GM19372 (cell line): ENCODE measurements at regions not wholly inside any gene's neighbourhood (a gene's known extent, or its start where the extent isn't known, plus 50 kb on each side); places are given as distances from the start of the nearest gene placed in this dataset.
A peak's percentile ranks its signal among the peaks of the same experiment; 100 is the strongest.
"Not testable (repeated sequence)": the region's sequence is repeated elsewhere in the genome, so short reads cannot be mapped to it uniquely, and the experiment has no call there.

ENCODE experiments used
- ATAC-seq: cut with Tn5 transposase; IDR thresholded peaks from one replicate; pipeline ENCODE4 v1.9.1; 2021; ENCODE audit warnings: mild to moderate bottlenecking, low read depth, moderate library complexity; ENCODE audit not compliant: unreplicated experiment

- ATAC-seq, result peak; percentile 95
Measured at GRCh38 chr17:30731210-30732132, 93.0 kb downstream of the CRLF3 start.

DNA sequence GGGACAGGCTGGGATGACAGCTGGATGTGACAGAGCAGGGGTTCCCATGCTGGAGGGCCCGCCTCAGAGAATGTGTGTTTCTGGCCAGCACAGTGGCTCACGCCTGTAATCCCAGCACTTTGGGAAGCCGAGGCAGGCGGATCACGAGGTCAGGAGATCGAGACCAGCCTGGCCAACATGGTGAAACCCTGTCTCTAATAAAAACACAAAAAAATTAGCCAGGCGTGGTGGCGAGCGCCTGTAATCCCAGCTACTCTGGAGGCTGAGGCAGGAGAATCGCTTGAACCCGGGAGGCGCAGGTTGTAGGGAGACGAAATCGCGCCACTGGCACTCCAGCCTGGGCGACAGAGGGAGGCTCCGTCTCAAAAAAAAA lies 93.7 kb downstream of the CRLF3 start:
- not testable (repeated sequence) for ATAC-seq

- not testable (repeated sequence) for ATAC-seq
Measured at GRCh38 chr17:30730171-30730836, 94.2 kb downstream of the CRLF3 start.

GRCh38 chr17:30729471-30730170 lies 94.9 kb downstream of the CRLF3 start:
- ATAC-seq, result not testable (repeated sequence)

- not testable (repeated sequence) for ATAC-seq
Measured at GRCh38 chr17:30727517-30727916, 97.0 kb downstream of the CRLF3 start.

- ATAC-seq, result not testable (repeated sequence)
Measured at GRCh38 chr17:30726734-30727133, 97.8 kb downstream of the CRLF3 start.

GRCh38 chr17:30726310-30726709 lies 98.2 kb downstream of the CRLF3 start:
- ATAC-seq, result not testable (repeated sequence)

- ATAC-seq, result not testable (repeated sequence)
Measured at GRCh38 chr17:30724034-30724650, 100.3 kb downstream of the CRLF3 start.

DNA sequence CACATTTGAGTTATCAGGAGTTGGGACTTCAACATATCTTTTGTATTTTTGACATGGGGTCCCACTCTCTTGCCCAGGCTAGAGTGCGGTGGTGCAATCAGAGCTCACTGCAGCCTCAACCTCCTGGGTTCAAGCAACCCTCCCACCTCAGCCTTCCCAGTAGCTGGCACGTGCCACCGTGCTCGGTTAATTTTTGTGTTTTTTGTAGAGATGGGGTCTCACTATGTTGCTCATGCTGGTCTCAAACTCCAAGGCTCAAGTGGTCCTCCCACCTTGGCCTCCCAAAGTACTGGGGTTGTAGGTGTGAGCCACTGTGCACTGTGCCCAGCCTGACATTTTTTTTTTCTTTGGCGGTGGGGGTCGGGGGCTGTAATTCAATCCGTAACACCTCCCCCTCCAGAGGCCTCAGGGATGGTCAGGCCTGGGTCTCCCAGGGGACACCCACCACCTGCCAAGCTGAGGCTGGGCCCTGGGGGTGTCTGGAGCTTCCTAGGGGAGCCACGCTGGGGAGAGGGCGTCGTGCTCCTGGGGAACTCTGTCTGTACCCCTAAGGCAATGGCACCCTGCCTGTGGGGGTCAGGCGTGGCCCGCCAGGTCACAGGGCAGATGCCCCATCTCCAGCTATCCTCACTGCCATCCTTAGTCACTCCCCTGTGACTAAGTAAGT lies 102.2 kb downstream of the CRLF3 start:
- ATAC-seq, result not testable (repeated sequence)

DNA sequence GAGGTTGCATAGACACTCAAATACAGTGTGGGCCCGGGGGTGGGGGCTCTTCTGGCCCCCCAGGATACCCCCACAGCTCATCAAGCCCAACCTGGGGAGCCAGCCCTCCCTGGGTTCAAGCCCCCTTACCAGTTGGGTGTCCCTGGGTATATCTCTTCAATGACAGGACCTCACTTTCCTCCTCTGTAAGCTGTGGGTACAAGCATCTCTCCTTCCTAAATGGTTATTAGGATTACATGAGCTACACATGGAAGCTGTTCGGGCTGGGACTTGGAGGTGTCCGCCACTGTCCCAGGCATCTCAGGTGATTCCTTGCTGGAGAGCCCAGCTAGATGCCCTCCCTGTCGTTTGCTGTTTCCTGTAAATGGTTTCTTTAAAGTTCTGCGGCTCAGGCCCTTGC lies 103.5 kb downstream of the CRLF3 start:
- not testable (repeated sequence) for ATAC-seq

DNA sequence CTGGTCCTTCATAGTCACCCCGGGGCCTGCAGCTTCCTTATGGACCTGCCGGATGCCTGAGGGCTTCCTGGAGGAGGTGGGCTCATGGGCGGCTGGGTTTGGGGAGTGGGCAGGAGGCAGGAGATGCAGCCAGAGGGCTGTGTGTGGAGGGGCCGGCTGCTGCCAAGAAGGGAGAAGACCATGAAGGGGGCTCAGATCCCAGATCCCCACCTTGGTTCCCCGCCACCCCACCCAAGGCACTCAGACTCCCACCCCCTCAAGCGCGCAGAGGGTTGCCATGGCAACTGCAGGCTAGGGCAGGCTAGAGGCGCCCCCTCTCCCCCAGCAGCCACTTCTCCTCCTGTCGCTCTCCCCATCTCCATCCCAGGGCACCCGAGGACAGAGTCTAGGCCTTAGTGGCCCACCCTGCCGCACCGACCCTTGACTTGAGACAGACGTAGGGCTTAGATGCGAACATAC lies 104.5 kb downstream of the CRLF3 start:
- ATAC-seq, result no peak

DNA sequence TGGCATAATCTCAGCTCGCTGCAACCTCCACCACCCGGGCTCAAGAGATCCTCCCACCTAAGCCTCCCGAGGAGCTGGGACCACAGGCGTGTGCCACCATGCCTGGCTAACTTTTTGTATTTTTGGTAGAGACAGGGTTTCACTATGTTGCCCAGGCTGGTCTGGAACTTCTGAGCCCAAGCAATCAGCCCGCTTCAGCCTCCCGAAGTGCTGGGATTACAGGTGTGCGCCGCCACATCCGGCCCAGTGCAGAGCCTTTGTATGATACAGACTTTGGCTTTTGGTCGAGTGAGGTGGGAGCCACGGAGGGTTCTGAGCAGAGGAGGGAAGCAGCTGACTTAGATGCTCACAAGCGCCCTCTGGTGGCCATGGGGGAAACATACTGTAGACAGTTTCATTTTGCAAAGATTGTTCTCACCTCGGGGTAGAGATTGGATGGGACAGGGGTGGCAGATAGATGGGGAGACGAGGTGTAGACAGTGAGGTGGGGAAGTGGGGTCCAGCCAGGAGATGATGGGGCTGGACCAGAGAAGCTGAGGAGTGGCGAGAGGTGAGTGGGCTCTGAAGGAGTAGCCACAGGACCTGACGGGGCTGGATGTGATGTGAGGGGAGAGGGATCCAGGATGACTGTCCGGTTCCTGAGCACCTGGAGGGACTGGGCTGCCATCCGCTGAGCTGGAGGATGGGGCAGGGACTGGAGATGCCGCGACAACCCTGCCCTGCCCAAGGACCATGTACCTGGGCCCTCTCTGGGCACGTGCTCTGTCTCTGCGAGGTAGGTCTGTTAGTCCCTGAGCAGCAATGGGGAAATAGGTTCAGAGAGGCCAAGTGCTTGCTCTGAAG lies 105.1 kb downstream of the CRLF3 start:
- not testable (repeated sequence) for ATAC-seq

DNA sequence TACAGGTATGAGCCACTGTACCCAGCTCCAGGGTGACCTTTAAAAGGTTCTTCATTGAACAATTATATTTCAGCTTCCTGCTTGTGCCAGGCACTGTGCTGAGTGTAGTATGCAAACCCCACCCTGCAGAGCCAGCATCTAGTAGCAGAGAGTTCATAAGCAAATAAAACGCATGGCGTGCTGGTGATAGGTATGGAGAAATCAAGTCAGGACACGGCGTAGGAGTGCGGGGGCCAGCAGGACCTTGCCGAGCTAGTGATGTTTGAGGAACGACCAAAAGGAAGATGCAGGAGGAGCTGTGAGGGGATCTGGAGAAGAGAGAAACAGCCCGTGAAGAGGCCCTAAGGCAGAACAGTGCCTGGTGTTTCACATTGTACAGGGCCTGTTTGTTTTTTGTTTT lies 105.8 kb downstream of the CRLF3 start:
- not testable (repeated sequence) for ATAC-seq

- ATAC-seq, result not testable (repeated sequence)
Measured at GRCh38 chr17:30718099-30718447, 106.4 kb downstream of the CRLF3 start.

DNA sequence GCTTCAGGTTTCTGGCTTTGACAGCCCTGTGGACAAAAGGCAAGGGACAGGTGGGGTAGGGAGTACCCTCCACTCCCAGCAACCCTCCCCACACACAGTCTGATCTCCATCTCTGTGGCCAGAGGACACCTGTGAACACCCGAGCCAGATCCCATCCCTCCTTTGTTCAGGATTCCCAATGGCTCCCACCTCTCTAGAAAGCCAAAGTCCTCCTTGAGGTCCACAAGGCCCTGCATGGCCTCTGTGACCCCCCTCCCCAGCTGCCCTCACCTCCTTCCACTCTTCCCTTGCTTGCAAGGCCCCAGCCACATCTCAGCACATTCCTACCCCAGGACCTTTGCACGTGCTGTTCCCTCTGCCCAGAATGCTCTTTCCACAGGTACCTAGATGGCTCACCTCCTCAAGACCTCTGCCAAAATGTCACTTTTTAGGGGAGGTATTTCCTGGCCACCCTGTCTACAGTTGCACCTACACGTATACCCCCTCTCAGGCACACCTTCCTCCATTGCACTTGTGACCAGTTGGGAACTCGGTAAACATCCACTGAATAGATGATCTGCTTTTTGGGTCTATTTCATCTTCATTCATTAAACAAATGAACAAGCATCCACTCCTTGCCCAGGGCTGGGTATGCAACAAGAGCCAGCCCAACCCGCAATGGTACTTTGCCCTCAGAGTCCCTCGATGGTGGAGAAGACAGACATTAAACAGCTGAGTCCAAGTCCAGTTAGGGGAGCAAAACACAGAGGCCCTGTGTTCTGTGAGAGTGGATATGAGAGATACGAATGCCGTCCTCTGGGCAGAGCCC lies 107.0 kb downstream of the CRLF3 start:
- no peak for ATAC-seq

GRCh38 chr17:30716461-30717290 lies 107.8 kb downstream of the CRLF3 start:
- ATAC-seq, result no peak

DNA sequence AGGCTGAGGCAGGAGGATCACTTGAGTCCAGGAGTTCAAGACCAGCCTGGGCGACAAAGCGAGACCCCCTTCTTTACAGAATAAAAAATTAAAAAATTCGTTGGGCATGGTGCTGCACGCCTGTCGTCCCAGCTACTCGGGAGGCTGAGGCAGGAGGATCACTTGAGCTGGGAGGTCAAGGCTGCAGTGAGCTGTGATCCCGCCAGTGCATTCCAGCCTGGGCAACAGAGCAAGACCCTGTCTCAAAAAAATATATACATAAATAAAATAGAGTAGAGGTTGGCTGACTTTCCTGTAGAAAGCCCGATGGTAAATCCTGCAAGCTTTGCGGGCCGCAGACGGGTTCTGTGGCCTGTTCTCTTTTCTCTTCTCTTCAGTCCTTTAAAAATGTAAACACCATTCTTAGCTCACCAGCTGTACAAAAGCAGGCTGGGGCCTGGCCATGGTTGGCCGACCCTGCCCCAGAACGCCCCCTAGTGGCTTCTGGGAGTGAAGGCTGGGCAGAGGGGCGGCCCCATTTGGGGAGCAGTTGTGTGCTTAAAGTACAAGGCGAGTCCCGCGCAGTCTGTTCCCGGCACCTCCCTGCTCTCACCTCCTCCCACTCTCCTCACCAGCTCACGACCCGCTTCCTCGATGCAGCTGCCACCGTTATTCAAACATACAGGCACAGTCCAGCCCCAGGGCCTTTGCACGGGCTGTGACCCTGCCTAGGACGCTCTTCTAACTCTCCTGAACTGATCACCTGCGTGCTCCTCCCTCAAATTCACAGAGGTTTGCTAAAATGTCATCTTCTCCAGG lies 109.5 kb downstream of the CRLF3 start:
- not testable (repeated sequence) for ATAC-seq
